ENCODE measurements at regions not wholly inside any gene's neighbourhood (a gene's known extent, or its start where the extent isn't known, plus 50 kb on each side); places are given as distances from the start of the nearest gene placed in this dataset.

GRCh38 chr11:98003606-98004371 lies 1017.0 kb upstream of the CNTN5 start:
- in situ Hi-C loops (cut with MboI) = no loop called here
- DNase-seq (ENCODE audit: extremely low read depth in 1 of 4, low spot score in 3 of 4) (peak in 2 of 4 experiments; percentile 17 to 31), FAIRE-seq (peak; percentile 19), ATAC-seq (peak; percentile 78)
- no TSS peak for BruUV-seq (replicated peaks)
- H3K36me3 ChIP-seq (ENCODE audit: control insufficient read depth, insufficient read depth, low read length) = no peaks in the 10 kb centered on the region; the same call in 1 of the 3 replicates
- intact Hi-C loops (cut with micrococcal nuclease) = no loop called here
- no peaks in the 10 kb centered on the region for H4K20me1 ChIP-seq (replicated peaks; ENCODE audit: control insufficient read depth, insufficient read depth, low read length)
- peak overlapping the region; percentile 14 for H3K4me2 ChIP-seq (ENCODE audit: insufficient read depth, low read length)
- no peaks in the 10 kb centered on the region for H3K9me3 ChIP-seq (replicated peaks; ENCODE audit: control insufficient read depth, insufficient read depth, low read depth, low read length)
- no peaks in the 10 kb centered on the region for H3K27me3 ChIP-seq (ENCODE audit: control insufficient read depth in 2 of 2, insufficient read depth in 2 of 2, low read length in 2 of 2)
- peak overlapping the region in 1 of 2 experiments; percentile 42; a peak in 2 of 4 replicates for H3K9ac ChIP-seq (ENCODE audit: insufficient read depth in 1 of 2, low read depth in 2 of 2, low read length in 2 of 2)
- 0% methylated on average over 1 of the region's 1 CpG for WGBS (ENCODE audit: insufficient coverage, low coverage, missing lambda C conversion rate)
- H3K4me3 ChIP-seq = no peak overlapping the region
- peak overlapping the region; percentile 96 for H2AFZ ChIP-seq (ENCODE audit: low read depth, low read length)
- POLR2A ChIA-PET = no interaction called here
- H3K27ac ChIP-seq (ENCODE audit: extremely low read depth, low read depth, low read length) = peak overlapping the region; percentile 42
- CTCF ChIA-PET (ENCODE audit: low intra/inter-chr PET ratio) = no interaction called here
- no peaks in the 10 kb centered on the region for H3K9me1 ChIP-seq (ENCODE audit: control insufficient read depth, insufficient read depth, low read length)
- peaks cover 0 to 3% of the 10 kb centered on the region in 2 experiments; a peak in 2 of 5 replicates for H3K4me1 ChIP-seq (replicated peaks in 1 of 2; ENCODE audit: control insufficient read depth in 2 of 2, insufficient read depth in 2 of 2, low read length in 2 of 2)
- no peaks in the 10 kb centered on the region for H3K79me2 ChIP-seq (ENCODE audit: control insufficient read depth, insufficient read depth, low read length)
- 0 out of 2 replicates have a peak, but pooled peaks have one; percentile 24 for TF ChIP-seq DIDO1 (tag; IDR thresholded peaks at IDR 0.05; ENCODE audit: low read depth)
- 0 out of 4 replicates have a peak, but pooled peaks of 1 of the 2 experiments have one; percentile 17 for TF ChIP-seq MCM7 (IDR thresholded peaks at IDR 0.05)
- TF ChIP-seq MAFG (tag; conservative IDR thresholded peaks at IDR 0.05) = peak; percentile 87
- no peak for TF ChIP-seq ARID1B (IDR thresholded peaks at IDR 0.05)
- TF ChIP-seq ZNF316 (IDR thresholded peaks at IDR 0.05) = peak; percentile 71
- no peak for TF ChIP-seq POLR3G (IDR thresholded peaks at IDR 0.05; ENCODE audit: extremely low read depth, insufficient read length, insufficient replicate concordance)
- no peak for TF ChIP-seq CCAR2 (IDR thresholded peaks at IDR 0.05; ENCODE audit: low read depth, low read length)
- TF ChIP-seq NFE2L1 (tag; IDR thresholded peaks at IDR 0.05; ENCODE audit: borderline replicate concordance, low read depth) = peak; percentile 77
- peak; percentile 35; the same call in 1 of the 2 replicates for TF ChIP-seq MAFF (IDR thresholded peaks at IDR 0.05; ENCODE audit: low read length)
- 0 out of 2 replicates have a peak, but pooled peaks have one; percentile 23 for TF ChIP-seq EP400 (IDR thresholded peaks at IDR 0.05)
- peak; percentile 56; the same call in 1 of the 2 replicates for TF ChIP-seq CC2D1A (IDR thresholded peaks at IDR 0.05)
- TF ChIP-seq, protein P1, sequence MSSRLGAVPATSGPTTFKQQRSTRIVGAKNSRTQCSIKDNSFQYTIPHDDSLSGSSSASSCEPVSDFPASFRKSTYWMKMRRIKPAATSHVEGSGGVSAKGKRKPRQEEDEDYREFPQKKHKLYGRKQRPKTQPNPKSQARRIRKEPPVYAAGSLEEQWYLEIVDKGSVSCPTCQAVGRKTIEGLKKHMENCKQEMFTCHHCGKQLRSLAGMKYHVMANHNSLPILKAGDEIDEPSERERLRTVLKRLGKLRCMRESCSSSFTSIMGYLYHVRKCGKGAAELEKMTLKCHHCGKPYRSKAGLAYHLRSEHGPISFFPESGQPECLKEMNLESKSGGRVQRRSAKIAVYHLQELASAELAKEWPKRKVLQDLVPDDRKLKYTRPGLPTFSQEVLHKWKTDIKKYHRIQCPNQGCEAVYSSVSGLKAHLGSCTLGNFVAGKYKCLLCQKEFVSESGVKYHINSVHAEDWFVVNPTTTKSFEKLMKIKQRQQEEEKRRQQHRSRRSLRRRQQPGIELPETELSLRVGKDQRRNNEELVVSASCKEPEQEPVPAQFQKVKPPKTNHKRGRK (tag; IDR thresholded peaks at IDR 0.05) = peak; percentile 59
- TF ChIP-seq, protein P2, sequence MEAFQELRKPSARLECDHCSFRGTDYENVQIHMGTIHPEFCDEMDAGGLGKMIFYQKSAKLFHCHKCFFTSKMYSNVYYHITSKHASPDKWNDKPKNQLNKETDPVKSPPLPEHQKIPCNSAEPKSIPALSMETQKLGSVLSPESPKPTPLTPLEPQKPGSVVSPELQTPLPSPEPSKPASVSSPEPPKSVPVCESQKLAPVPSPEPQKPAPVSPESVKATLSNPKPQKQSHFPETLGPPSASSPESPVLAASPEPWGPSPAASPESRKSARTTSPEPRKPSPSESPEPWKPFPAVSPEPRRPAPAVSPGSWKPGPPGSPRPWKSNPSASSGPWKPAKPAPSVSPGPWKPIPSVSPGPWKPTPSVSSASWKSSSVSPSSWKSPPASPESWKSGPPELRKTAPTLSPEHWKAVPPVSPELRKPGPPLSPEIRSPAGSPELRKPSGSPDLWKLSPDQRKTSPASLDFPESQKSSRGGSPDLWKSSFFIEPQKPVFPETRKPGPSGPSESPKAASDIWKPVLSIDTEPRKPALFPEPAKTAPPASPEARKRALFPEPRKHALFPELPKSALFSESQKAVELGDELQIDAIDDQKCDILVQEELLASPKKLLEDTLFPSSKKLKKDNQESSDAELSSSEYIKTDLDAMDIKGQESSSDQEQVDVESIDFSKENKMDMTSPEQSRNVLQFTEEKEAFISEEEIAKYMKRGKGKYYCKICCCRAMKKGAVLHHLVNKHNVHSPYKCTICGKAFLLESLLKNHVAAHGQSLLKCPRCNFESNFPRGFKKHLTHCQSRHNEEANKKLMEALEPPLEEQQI (IDR thresholded peaks at IDR 0.05) = peak; percentile 74; the same call in 1 of the 2 replicates
- TF ChIP-seq C11orf30 (IDR thresholded peaks at IDR 0.05; ENCODE audit: low read depth) = peak; percentile 70

All from K562 (cell line).